GM21737 (cell line): ENCODE measurements at regions not wholly inside any gene's neighbourhood (a gene's known extent, or its start where the extent isn't known, plus 50 kb on each side); places are given as distances from the start of the nearest gene placed in this dataset.

Source experiments
- ATAC-seq: cut with Tn5 transposase; IDR thresholded peaks from one replicate; pipeline ENCODE4 v1.9.1; 2021; ENCODE audit warnings: mild to moderate bottlenecking, moderate library complexity; ENCODE audit not compliant: unreplicated experiment

GRCh38 chr13:105297839-105298238, 1237.6 kb downstream of the EFNB2 start:
- ATAC-seq: no peak

- no peak for ATAC-seq
These were observed 1243.5 kb downstream of the EFNB2 start for GRCh38 chr13:105291987-105292386.

DNA sequence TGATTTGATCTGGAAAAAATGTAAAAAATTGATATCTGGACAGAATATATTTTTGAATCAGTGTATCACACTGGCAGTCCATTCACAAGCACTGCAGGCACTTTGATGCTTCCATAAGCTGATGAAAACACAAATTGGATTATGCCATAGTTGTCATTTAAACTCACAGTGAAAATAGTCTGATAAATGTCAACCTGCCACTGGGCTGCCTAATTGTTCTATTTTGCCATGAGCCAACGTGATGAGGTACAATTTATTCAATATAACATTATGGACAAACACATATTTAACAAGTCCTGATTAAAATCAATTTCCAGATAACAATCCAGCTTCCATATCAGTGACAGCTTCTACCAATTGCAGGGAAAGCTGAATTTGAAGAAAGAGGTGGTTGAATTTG, 1244.9 kb downstream of the EFNB2 start:
- no peak for ATAC-seq

DNA sequence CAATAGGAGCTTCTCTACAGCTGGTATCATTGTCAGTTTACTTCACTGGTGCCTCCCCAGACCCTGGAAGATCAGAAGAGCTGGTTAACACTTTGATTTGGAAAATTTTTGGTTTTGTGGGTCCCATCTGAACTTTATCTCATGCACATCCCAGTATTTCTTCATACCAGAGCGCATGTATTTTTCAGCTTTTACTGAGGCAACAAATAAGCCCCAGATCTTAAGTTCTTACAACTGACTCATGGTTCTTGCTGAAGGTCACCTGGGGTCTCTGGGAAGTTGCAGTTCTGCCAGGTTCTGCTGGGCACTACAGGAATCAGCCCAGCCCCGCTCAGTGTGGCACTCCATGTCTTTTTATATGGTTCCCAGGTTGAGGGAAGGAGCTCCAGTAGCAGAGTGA, 1249.9 kb downstream of the EFNB2 start:
- ATAC-seq: no peak

DNA sequence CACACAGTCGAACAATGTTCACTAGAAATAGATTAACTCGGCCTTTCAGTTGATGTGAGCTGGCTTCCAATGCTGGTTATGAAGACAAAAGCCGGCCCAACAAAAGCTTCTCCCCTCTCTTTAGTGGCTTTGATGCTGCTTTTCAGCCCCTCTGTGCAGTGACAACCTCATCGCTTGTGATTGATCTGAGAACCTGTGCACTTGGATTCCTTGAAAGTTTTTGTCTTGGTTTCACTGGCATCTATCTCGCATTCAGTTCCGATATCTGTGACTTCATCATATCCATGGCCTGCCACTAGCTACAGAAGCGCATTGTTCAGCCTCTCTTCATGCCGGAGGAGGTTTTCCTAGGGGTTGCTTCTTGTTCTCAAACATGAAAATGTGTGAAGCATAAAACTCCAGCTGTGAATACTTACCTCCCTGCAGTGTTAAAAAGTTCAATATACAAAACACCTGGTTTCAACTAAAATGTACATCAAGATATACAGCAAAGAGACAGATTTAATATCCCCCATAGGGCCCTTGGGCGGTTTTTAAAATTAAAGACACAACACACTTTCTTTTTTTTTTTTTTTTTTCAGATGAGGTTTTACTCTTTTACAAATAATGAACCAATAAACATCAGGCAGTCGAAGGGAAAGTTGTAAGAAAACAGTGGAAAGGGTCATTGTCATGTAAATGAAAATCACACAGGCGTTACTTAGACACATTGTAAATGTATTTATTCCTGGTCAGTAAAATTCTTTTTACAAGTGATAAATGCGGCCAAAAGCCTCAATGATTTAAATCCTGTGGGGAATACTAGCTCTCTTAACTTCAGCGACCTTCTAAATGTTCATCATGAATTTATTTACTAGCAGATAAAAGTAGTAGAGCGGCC, 1252.8 kb downstream of the EFNB2 start:
- ATAC-seq: no peak

DNA sequence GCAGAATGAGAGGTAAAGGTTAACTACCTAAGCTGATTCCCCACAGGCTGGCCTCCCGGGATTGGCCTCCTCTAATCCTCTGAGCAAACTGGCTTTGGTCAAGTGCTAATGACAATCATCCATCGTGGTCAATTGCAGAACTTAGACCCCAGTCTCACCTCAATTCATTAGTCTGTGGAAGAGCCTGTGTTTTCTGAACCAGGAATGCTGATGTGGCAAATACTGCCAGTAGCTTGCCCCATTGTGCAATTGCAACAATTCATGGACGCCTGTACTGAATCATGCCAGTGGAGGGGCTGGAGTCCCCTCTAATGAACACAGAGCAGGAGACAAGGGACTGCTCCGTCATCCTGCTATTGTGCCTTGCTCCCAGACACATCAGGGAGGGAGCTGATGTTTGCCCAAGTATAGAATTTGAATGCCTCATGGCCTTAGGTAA, 1256.5 kb downstream of the EFNB2 start:
- no peak for ATAC-seq

DNA sequence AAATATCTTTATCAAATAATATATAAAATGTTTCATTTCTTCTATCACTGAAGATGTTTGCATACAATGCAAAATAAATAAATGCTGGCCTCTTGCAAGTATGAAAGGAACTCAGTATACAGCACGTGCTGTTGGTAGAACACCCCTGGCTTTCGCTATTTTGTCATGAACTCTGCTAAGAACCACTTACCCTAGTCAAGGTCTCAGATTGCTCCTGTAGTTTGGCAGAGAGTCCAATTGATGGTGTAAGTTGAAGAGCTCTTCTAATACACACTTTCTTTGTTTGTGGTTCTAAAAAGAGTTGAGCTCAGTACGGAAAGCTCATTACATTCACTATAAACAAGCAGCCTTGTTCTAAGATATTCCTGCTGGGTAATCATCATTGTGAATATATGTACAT, 1258.9 kb downstream of the EFNB2 start:
- no peak for ATAC-seq

DNA sequence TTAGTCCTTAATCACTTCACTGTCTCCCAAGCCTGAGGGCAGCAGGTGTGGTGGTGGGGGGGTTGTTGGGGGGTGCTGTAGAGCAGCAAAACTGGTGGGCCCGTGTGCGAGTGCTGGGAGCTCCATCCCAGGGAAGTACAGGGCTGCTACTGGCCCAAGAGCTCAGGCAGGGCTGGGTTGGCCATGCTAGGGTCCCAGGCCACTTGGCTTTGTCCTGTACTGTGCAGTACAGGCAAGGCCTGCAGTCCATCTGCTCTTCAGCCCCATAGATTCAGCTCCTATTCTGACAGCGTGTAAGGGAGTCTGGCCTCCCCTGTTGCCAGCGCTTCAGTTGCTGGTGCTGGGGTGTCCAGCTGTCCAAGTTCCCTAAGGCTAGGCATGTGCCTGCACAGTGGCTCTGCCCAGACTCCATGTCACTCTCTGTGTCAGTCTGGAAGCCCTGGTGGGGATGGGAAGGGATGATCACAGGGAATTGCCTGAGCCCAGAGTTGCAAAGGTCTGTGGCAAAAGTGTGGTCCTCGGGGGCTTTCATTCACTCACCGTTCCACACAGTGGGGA, 1261.7 kb downstream of the EFNB2 start:
- no peak for ATAC-seq

GRCh38 chr13:105272660-105273631, 1262.5 kb downstream of the EFNB2 start:
- no peak for ATAC-seq

DNA sequence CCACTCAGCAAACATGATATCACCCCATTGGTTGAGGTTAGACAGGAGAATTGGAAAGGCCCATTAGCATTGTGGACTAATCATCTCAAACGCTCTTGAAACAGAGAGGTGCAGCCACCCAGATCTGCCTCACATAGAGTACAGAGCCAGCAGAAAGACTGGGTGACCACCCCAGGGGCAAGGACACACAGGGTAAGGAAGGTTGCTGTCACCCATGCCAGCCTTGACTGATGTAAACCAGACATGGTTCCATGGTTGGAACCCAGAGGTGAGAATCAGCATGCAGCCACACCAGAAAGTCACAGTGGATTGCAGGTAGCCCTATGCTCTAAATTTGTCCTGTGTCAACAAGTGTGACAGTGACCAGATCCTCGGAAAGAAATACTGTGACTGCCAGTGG, 1268.8 kb downstream of the EFNB2 start:
- ATAC-seq: no peak

- ATAC-seq: no peak
These were observed 1272.9 kb downstream of the EFNB2 start for GRCh38 chr13:105262579-105262978.

- no peak for ATAC-seq
These were observed 1276.0 kb downstream of the EFNB2 start for GRCh38 chr13:105259426-105259825.

- ATAC-seq: no peak
These were observed 1280.0 kb downstream of the EFNB2 start for GRCh38 chr13:105255472-105255871.

DNA sequence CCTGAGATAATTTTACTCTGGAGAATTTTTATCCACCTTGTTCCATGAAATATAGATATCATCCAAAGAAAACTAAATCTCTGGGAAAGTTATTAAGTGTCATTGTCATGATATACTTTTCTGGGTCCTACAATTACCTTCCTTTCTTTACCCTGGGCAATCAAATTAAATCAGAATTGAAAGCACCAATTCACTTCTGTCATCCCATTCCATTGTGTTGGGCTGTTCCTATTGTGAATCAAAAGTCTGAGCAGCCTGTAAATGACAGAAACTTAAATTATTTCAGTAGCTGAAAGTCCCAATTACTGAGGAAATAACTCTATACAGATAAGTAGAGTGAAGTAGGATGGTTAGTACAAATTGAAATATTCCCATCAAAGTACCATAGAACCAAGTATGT, 1284.2 kb downstream of the EFNB2 start:
- ATAC-seq: no peak

DNA sequence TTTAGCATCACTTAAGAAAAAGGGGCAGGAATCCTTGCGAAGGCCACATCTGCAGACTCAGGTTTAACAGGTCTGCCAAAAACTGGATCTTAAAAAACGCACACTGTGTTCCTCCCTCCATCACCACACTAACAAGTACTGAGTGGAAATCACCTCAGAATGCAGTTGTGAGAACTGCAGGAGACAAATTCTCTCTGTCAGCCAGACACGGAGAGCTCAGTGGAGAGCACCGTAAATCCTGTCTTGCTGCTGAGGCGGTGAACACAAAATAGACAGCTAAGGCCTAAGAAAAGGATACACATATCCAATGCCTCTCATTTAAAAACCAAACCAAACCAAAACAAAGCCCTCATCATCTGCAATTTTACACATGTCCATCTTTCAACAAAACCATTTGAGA, 1287.6 kb downstream of the EFNB2 start:
- ATAC-seq: no peak

GRCh38 chr13:105240371-105240770, 1295.1 kb downstream of the EFNB2 start:
- no peak for ATAC-seq

DNA sequence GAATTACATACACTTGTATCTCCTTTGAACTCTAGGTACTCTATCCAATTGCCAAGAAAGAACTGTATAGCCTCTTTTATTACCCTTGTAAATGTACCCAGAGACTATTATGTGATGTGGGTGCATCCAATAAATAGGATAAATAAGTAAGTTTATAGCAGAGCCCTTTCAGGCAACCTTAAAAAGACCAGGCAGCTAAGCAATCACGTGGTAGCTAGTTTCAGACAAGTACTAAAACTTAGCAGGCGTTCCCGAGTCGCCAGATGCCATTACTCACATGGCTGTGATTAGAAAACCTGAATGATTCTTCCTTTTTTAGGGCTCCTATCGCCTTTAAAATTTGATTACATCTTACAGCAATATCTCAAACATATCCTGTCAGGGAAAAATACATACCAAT, 1303.0 kb downstream of the EFNB2 start:
- ATAC-seq: no peak

DNA sequence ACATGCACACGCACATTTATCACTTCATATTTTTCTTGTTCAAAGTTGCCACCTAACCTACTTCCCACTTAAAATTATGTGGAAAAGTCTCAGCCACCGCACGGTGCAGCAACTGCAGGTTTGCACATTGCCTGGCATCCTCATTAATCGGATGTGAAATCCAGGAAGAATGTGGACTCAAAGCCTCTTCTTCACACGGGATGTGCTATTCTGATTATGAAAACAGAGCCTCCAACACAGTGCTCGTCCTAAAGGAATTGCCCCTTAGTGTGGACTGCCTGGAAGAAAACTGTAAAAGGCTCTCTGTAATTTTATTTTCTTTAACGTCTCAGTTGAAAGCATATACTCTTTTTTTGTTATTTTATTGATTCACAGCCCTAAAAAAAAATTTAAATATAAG, 1303.5 kb downstream of the EFNB2 start:
- no peak for ATAC-seq

DNA sequence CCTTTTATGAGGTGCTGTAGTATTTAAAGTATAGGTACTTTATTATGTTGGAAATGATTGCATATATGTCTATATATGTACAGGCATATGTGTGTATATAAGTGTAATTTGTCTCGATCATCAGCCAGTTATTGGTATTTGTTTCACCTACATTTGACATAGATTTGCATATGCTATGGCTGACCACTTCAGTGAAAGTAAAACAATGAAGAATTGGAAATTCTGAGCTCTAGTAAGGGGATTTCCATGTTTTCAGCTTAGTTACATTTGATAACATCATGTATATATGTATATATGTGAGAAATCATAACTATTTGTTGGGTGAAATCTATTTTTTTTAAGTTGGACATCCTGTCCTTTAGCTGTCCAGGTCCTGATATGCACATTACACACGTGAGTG, 1303.9 kb downstream of the EFNB2 start:
- no peak for ATAC-seq

- no peak for ATAC-seq
These were observed 1314.6 kb downstream of the EFNB2 start for GRCh38 chr13:105220881-105221280.

- ATAC-seq: no peak
These were observed 1315.4 kb downstream of the EFNB2 start for GRCh38 chr13:105220063-105220462.
